GM12891 (cell line): ENCODE measurements at regions not wholly inside any gene's neighbourhood (a gene's known extent, or its start where the extent isn't known, plus 50 kb on each side); places are given as distances from the start of the nearest gene placed in this dataset.

ENCODE experiments used
- DNase-seq: peaks from one replicate; pipeline ENCODE4 v3.0.0; 2011; ENCODE audit warnings: low spot score; ENCODE audit not compliant: insufficient read length
- FAIRE-seq: peaks from 2 replicates; lab custom pipeline; 2011; peaks lifted over from hg19 to GRCh38; lab: Jason Lieb, UNC
- PAX5 ChIP-seq: IDR thresholded peaks from 2 replicates; pipeline ENCODE4 v1.6.1; 2011; ENCODE audit warnings: low read length, moderate library complexity, mild to moderate bottlenecking; ENCODE audit not compliant: insufficient read depth, severe bottlenecking
- POLR2A ChIP-seq: IDR thresholded peaks from 2 replicates; pipeline ENCODE4 v1.6.1; 2011; ENCODE audit warnings: low read depth, low read length, control low read depth
- POLR2AphosphoS5 ChIP-seq: IDR thresholded peaks from 2 replicates; pipeline ENCODE4 v1.6.1; 2011; ENCODE audit warnings: low read depth, low read length, control low read depth
- POU2F2 ChIP-seq: IDR thresholded peaks from 2 replicates; pipeline ENCODE4 v1.6.1; 2011; ENCODE audit warnings: low read depth, mild to moderate bottlenecking, control low read depth, low read length, moderate library complexity
- SPI1 ChIP-seq: IDR thresholded peaks from 2 replicates; pipeline ENCODE4 v1.6.1; 2011; ENCODE audit warnings: low read depth, low read length, control low read depth
- TAF1 ChIP-seq: IDR thresholded peaks from 2 replicates; pipeline ENCODE4 v1.6.1; 2011; ENCODE audit warnings: low read depth, low read length, control low read depth

- DNase-seq = no peak
- TF ChIP-seq PAX5 = no peak
- TF ChIP-seq TAF1 = no peak
- TF ChIP-seq POU2F2 = no peak
- TF ChIP-seq POLR2A = no peak
- no peak for TF ChIP-seq SPI1
- no peak for TF ChIP-seq POLR2AphosphoS5
- FAIRE-seq = no peak
Measured at GRCh38 chr1:222416001-222416791, 131.7 kb downstream of the HHIPL2 start.

- FAIRE-seq = no peak
- DNase-seq = no peak
- TF ChIP-seq SPI1 (no peak), POU2F2 (no peak), POLR2AphosphoS5 (no peak), PAX5 (no peak), POLR2A (no peak), TAF1 (no peak)
Measured at GRCh38 chr1:222415441-222415840, 132.5 kb downstream of the HHIPL2 start.

- no peak for FAIRE-seq
- DNase-seq = no peak
- no peak for TF ChIP-seq POLR2AphosphoS5
- TF ChIP-seq POLR2A = no peak
- TF ChIP-seq PAX5 = no peak
- no peak for TF ChIP-seq SPI1
- no peak for TF ChIP-seq TAF1
- no peak for TF ChIP-seq POU2F2
Measured at GRCh38 chr1:222413991-222414549, 133.8 kb downstream of the HHIPL2 start.

- no peak for TF ChIP-seq POLR2AphosphoS5
- TF ChIP-seq SPI1 = no peak
- no peak for TF ChIP-seq PAX5
- no peak for TF ChIP-seq POU2F2
- no peak for TF ChIP-seq POLR2A
- TF ChIP-seq TAF1 = no peak
- DNase-seq = no peak
- no peak for FAIRE-seq
Measured at GRCh38 chr1:222413436-222413835, 134.5 kb downstream of the HHIPL2 start.

- no peak for FAIRE-seq
- TF ChIP-seq SPI1 (no peak), POU2F2 (no peak), PAX5 (no peak), TAF1 (no peak), POLR2A (no peak), POLR2AphosphoS5 (no peak)
- no peak for DNase-seq
Measured at GRCh38 chr1:222404710-222405109, 143.2 kb downstream of the HHIPL2 start.

- TF ChIP-seq POLR2AphosphoS5 (no peak), TAF1 (no peak), POLR2A (no peak), SPI1 (no peak), POU2F2 (no peak), PAX5 (no peak)
- no peak for FAIRE-seq
Measured at GRCh38 chr1:222399197-222399596, 148.7 kb downstream of the HHIPL2 start.

GRCh38 chr1:222394224-222394623, 153.7 kb downstream of the HHIPL2 start:
- FAIRE-seq (no peak), DNase-seq (no peak)
- no peak for TF ChIP-seq POLR2AphosphoS5
- 0 out of 2 replicates have a peak, but pooled peaks have one; percentile 12 for TF ChIP-seq SPI1

More at GRCh38 chr1:222399197-222399596, 148.7 kb downstream of the HHIPL2 start:
- DNase-seq = no peak

DNA sequence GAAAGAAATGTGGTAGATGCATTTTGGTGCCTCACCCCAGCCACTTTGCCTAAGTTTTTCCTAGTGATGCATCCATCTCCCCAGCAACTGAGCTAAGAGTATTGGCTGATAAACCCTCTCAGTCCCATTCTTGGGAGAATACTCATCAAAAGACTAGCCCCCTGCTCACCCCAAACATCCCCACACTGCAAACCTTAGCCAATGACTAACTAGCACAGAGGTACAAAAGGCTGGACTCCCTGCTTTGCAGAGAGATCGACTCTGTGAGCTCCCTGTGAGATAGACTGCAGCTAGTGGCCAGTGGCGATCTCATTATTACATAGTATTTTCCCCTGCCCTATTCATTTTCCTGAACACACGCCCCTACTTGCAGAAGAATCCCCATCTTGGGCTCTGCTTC, 155.3 kb downstream of the HHIPL2 start:
- FAIRE-seq (no peak), DNase-seq (no peak)
- TF ChIP-seq POLR2A (no peak), POU2F2 (no peak), POLR2AphosphoS5 (no peak), TAF1 (no peak)

GRCh38 chr1:222390181-222390580, 157.7 kb downstream of the HHIPL2 start:
- no peak for TF ChIP-seq POU2F2
- no peak for TF ChIP-seq TAF1
- TF ChIP-seq POLR2A = no peak
- TF ChIP-seq POLR2AphosphoS5 = no peak
- no peak for TF ChIP-seq PAX5
- no peak for TF ChIP-seq SPI1
- DNase-seq (no peak), FAIRE-seq (no peak)

DNA sequence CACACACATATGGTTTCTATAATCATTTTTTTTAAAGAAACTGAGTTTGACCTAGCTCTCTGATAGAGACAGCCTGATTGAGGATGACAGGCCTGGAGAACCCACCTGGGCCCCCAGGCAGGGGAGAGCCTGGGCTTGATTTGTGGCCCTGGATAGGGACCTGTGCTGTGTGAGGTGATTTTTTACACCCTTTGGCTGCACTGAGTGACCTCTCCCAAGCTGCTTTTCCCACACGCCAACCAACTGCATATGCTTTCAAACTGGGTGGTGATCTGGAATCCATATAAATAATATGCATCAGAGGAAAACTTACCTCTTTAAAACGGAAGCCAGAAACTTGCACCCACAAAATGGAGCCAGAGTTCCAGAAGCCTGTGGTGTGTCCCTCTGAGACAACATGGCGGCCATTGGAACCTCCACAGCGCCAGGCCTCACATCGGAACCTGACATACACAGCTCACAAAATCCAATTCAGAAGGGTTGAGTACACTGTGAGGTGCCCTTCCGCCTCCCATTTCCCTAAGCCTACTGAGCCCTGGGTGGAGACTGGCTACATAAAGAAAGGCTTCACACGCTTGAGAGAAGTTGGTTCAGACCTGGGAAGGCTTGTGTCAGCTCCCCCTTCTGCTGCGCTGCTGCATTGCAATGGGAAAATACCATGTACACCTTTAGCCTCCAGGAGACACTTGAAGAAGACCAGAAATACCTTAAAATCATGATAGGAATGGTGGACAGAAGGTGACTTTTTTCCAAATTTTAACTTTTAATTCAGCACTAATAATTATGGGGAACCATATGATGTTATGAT, 160.7 kb downstream of the HHIPL2 start:
- FAIRE-seq = no peak
- no peak for DNase-seq
- TF ChIP-seq SPI1 (no peak), PAX5 (no peak), POLR2A (no peak), TAF1 (no peak), POLR2AphosphoS5 (no peak), POU2F2 (no peak)
